Fibroblast of the aortic adventitia (primary cell): ENCODE measurements at regions not wholly inside any gene's neighbourhood (a gene's known extent, or its start where the extent isn't known, plus 50 kb on each side); places are given as distances from the start of the nearest gene placed in this dataset.

ENCODE experiments used
- DNase-seq: peaks from one replicate; pipeline ENCODE4 v3.0.0-alpha.2; 2010; ENCODE audit warnings: low read depth
- H3K4me3 ChIP-seq: 2 replicates; pipeline ENCODE4 v1.5.1; 2011; ENCODE audit warnings: low read depth, mild to moderate bottlenecking, control low read depth, low read length, moderate library complexity
- CTCF ChIP-seq: IDR thresholded peaks from 2 replicates; pipeline ENCODE4 v1.5.1; 2011; ENCODE audit warnings: mild to moderate bottlenecking, low read length, control low read depth, inconsistent platforms; ENCODE audit not compliant: insufficient read depth

- no peak for DNase-seq
- TF ChIP-seq CTCF, result no peak
- no peak overlapping the region for H3K4me3 ChIP-seq
Observed at GRCh38 chr3:167930453-167930852, 165.3 kb downstream of the GOLIM4 start.

- no peak for TF ChIP-seq CTCF
- no peak overlapping the region for H3K4me3 ChIP-seq
- DNase-seq, result no peak
Observed at GRCh38 chr3:167929968-167930367, 165.8 kb downstream of the GOLIM4 start.

- TF ChIP-seq CTCF, result no peak
- H3K4me3 ChIP-seq, result no peak overlapping the region
- no peak for DNase-seq
Observed at GRCh38 chr3:167928381-167928780, 167.3 kb downstream of the GOLIM4 start.

- H3K4me3 ChIP-seq, result no peak overlapping the region
- DNase-seq, result no peak
- no peak for TF ChIP-seq CTCF
Observed at GRCh38 chr3:167920747-167921146, 175.0 kb downstream of the GOLIM4 start.

- DNase-seq, result no peak
- TF ChIP-seq CTCF, result no peak
- no peak overlapping the region for H3K4me3 ChIP-seq
Observed at GRCh38 chr3:167919590-167919989, 176.1 kb downstream of the GOLIM4 start.

- TF ChIP-seq CTCF, result no peak
- no peak for DNase-seq
- no peak overlapping the region for H3K4me3 ChIP-seq
Observed at GRCh38 chr3:167918686-167919085, 177.0 kb downstream of the GOLIM4 start.

GRCh38 chr3:167918008-167918596, 177.6 kb downstream of the GOLIM4 start:
- no peak for TF ChIP-seq CTCF
- no peak for DNase-seq

More at GRCh38 chr3:167918008-167918596, 177.6 kb downstream of the GOLIM4 start:
- H3K4me3 ChIP-seq, result no peak overlapping the region
